ENCODE measurements at regions not wholly inside any gene's neighbourhood (a gene's known extent, or its start where the extent isn't known, plus 50 kb on each side); places are given as distances from the start of the nearest gene placed in this dataset.

DNA sequence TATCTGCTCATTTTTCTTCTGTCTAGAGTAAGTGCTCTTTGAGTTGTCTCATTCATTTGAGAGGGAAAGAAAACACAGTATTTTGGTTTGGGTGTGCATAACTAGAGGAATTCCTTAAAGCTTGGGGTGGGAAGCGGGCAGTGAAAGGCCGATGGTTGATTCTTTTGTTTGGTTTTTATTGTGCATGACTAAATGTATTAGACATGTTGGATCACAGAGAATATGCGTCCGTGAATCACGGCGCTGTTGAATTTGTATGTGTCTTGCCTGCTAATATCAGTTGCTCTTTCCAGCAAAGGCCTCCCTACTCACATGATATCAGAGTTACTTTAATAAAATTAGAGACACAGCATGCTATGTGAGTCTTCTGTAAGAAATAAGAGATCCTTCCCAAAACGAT is 180.0 kb downstream of the CHD9NB start:
- no peak for DNase-seq

DNA sequence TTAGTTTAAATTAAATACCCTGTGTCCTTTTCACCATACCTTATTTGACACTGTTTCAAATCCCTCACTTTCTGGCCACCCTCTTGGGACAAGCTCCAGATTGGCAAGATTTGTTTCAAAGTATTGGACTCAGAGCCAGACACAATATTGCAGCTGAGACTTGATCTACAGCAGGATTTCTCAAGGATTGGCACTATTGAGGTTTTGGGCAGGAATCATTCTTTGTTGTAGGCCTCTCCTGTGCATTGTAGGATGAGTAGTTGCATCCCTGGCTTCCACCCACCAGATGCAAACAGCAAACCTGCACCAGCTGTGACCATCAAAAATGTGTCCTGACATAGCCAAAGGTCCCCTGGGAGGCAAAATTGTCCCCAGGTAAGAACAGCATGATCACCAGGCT is 181.2 kb downstream of the CHD9NB start:
- DNase-seq, result no peak

DNA sequence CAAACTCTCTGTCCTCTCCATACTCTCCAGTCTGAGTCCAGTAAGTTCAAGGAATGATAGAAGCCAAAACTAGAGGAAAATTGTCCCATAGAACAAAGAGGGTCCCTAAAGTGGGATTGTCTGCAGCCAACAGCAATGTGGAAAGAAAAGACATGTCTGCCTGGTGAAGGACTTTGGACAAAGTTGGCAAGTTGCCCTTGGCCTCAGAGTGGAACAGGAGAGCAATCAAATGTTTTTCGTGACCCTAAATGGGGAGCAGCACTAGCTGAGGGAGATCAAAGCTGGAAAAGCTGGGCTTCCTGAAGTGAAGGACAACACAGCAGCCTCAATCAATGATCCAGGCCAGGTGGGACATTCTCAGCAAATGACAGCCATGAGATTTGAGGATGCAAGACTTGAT is 183.5 kb downstream of the CHD9NB start:
- DNase-seq, result no peak

DNA sequence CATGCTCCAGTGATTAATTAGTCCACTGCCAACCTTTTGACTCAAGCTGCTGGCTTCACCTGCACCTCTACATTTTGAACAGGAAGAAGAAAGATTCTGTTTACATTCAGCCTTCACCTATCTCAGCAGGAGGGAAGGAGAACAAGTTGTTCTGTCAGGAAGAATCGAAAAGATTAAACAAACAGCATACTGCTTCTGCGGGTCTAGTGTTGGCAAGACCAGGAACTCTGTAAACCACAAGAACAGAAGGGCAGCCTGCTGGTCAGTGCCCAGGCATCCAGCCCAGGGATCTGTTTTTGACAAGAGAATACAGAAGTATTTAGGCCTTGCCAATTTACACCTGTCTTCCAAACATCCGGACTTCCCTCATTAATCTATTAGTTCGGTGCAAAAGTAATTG is 189.7 kb downstream of the CHD9NB start:
- no peak for DNase-seq

DNA sequence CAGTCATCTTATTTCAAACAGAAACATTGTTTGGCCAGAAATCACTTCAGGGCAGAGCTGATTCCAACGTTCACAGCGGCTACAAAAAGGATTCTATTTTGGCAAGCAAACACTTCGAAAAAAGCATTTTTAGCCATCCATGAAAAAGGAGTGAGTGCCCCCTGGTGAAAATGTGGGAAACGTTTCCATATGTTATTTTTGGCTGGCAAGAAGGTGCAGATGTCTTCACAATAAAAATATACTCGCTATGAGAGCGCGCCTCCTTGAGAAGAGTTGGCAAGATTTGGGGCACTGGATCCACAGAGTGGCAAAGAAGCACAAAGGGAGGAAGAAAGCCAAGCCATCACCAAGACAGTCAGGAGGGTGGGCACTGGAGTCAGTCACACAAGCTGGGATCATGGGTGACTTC is 191.1 kb downstream of the CHD9NB start:
- DNase-seq, result peak; percentile 2

DNA sequence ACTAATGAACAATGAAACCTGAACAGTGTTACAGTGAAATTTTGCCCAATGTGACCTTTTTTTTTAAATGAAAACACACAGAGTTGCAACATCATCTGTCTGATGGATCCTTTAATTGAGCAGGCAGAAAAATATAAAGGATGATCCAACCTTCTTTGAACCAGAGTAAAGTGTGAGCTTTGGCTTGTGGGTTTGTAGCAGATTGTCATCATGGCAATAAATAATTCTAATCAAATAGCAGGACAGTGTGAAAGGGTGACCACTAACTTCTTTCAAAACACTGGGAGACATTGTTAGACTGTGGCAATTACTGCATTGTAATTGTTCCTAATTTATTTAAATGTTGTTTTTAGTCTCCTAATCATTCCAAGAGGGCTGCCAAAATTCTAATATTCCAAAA is 197.2 kb downstream of the CHD9NB start:
- no peak for DNase-seq

DNA sequence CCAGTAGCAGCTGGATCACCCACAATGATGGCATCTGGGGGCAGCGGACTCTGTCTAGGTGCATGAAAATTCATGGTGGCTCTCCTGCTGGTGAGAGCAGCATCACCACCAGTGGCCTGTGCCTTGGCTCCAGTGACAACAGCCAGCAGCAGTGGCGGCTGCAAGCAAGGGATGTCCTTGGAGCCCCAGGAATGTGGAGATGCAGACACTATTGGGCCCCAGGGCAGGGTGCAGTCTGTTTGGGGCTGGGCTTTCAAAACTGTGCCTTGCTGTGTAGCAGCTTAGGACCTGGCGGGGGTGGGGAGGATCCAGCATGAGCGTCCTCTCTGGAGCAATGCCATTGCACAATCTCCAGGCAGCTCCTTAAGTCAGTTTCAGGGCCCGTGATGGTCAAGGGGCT is 199.7 kb downstream of the CHD9NB start:
- no peak for DNase-seq

DNA sequence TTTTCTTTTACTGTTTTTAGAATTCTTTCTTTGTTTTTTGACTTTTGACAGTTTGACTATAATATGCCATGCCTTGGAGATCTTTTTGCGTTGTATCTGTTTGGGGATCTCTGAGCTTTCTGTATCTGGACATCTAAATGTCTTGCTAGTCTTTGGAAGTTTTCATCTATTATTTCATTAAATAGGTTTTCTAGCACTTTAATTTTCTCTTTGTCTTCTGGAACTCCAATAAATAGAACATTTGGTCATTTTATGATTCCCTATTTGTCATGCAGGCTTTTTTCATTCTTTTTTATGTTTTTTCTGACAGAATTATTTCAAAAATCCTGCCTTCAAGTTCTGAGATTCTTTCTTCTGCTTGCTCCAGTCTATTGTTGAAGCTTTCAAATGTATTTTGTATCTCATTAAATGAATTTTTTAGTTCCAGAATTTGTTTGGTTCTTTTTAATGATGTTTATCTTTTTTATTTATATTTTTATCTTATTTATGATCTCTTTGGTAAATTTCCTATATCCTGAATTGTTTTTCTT is 201.4 kb downstream of the CHD9NB start:
- no peak for DNase-seq

DNA sequence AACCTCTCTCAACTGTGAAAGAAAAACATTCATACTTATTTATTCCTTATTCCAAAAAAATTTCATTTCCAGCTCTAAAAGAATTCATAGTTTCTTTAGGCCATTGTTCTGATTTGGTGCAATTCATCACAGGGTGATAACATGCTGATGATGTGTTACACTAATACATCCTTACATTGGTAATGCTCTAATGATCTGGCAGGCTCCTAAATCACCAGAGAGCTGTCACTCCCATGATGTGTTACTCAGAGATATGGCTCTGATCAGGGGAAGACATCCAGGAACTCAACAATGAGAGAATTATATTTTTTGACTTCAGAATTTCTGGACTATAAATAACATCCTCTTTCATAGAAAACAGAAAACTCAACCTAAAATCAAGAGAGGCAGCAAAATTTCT is 209.3 kb downstream of the CHD9NB start:
- no peak for DNase-seq

DNA sequence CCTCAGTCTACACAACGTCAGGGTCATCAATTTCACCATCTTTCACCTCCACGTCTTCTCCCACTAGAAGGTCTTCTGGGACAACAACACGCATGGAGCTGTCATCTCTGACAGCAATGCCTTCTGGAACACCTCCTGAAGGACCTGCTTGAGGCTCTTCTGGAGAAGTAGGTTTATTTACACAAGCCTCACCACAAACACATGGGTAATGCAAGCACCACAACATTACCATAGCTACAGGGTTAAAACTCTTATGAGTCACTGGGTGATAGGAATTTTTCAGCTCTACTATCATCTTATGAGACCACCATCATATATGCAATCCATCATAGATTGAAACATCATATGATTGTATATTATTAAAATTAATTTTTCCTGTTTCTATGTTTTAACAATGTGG is 215.4 kb downstream of the CHD9NB start:
- no peak for DNase-seq

DNA sequence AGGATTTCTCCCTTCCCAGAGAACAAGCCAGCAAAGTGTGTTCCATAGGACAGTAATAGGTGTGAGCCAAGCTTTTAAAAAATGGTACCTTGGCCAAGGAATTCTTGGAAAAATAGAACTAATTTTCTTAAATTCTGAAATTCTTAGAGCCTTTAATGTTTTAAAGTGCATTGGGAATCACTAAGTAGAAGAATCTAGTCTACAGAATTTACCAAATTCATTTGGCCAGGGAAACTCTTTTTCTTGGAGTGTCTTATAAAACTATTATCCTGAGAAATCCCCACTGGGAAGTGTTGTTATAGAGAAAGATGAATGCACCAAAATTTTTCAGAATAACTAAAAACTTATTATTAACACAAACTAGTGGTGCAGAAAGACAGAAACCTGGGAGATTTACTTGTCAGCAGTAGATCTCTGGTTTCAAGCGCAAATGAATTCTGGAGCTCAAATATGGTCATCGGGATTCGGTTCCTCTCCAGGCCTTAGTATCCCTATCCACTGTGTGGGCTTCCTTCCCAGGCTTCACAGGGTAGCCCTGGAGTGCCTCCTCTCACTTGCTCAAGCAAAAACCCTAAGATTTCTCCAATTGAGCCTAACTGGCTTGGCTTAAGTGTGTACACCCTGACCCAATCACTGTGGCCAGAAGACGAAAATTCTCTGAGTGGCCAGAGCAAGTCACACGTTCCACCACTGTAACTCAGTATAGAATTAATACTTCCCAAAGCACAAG is 217.8 kb downstream of the CHD9NB start:
- no peak for DNase-seq

DNA sequence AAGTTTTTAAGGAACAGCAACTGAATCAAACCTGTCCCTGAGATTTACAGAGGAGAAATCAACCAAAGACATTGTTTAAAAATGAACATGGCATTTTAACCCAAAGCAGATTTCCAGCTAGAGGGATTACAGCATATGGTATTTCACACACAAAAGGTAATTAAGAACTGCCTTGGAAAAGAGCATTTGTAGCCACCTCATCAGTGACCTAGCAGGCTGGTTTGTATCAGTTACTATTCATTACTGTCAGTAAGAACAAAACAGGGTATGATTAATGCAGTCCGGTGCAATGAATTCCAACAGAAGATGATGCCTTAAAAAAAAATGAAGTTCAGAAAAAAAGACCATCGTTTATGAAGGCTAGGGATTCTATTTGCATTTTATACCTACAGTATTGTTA is 219.9 kb downstream of the CHD9NB start:
- DNase-seq, result no peak

DNA sequence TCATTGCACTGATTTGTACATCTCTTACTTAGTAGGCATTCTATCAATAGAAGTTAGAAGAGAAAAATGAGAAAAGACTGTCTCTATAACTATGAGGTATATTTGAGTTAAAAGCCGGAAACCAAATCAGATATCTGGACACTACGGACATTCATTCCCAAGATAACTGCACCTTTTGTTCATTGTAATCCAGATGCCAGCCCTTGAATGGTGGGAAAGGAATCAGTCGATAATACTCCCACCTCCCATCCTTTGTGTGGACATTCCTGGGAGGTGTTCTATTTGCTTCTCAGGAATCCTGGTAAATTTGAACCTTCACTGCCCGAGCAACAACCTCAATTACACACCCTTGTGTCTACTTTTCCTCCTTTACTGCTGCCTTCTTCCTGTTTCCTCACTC is 225.2 kb downstream of the CHD9NB start:
- no peak for DNase-seq

DNA sequence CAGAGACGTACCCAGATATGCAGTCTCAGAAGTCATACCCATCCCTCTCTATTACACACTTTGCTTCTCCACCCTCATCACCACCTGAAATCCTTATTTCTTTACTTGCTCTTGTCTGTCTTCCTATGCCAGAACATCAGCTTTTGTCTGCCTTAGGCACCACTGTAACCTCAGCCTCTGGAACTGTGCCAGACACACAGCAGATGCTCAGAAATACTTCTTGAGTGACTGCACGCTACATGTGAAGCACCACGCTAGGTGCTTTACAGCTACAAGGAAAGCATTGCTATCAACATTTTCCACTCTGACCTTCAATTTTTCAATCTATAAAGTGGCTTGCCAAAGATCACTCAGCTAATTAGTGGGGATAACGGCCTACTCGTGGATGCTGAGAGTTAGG is 226.8 kb downstream of the CHD9NB start:
- no peak for DNase-seq

DNA sequence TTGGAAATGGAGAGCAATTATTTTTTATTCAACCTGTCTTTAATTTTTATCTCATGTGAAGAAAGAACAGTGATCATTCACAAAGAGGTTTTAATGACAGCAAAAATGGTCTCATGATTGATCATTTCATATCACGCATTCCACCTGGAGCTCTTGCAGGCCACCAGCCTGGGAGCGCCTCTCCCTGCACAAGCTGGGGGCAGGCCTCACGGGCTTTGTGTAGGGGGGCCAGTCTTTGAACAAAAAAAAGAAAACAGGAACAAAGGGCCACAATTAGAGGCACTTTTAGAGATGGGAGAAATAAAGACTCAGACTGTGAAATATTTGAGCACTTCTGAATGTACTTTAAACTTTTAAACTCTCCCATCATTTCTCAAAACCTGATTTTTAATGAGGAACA is 232.9 kb downstream of the CHD9NB start:
- no peak for DNase-seq

DNA sequence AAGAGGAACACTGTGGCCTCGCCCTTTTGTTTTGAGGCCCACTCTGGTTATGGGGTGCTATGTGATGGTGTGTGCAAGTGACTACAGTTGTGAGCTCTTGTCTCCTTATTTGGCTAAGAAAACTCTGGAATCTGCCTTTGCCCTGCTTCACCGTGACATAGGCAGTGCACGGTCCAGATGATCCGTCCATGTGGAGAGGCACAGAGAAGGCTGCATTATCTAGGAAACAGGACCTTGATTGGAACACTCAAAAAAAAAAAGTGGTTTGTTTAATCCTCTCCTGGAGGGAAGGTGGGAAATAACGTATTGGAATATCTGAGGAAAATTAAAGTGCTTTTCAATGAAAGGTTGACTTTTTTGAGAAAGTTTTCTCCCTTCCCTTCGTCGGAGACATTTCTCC is 233.3 kb downstream of the CHD9NB start:
- no peak for DNase-seq

DNA sequence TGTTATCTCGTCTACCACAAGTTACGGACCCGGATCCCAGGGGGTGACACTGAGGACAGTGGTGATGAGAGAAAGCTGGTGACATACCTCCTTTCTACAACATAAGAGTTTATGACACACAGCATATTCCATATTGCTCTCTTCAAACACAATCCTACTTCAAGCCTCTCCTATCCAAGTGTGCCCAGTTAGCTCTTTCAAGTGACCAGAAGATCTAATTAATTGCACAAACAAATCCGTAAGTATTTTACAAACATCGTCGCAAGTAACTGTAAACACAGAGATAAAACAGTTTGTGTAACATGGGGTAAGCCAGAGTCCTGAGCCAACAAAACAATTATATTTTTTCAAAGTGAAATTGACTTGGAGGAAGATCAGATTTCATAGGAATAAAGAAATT is 235.0 kb downstream of the CHD9NB start:
- DNase-seq, result no peak

DNA sequence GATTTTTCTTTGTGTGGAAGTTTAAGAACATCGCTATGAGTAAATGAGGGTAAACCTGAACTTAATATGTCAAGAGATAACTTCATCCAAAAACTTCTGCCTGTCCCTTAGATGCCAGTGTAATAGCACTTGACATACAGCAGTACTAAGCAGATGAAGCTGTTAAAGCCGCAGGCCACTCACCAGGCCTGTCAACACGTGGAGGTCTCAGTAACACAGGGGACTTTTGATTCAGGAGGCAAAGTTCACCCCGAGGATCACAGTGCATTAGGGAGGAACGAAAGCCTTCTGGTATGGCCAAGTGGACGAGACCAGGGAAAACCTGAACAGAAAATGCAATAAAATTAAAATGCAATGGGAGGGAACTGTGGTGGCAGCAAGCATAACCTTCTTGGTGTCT is 235.7 kb downstream of the CHD9NB start:
- DNase-seq, result no peak

DNA sequence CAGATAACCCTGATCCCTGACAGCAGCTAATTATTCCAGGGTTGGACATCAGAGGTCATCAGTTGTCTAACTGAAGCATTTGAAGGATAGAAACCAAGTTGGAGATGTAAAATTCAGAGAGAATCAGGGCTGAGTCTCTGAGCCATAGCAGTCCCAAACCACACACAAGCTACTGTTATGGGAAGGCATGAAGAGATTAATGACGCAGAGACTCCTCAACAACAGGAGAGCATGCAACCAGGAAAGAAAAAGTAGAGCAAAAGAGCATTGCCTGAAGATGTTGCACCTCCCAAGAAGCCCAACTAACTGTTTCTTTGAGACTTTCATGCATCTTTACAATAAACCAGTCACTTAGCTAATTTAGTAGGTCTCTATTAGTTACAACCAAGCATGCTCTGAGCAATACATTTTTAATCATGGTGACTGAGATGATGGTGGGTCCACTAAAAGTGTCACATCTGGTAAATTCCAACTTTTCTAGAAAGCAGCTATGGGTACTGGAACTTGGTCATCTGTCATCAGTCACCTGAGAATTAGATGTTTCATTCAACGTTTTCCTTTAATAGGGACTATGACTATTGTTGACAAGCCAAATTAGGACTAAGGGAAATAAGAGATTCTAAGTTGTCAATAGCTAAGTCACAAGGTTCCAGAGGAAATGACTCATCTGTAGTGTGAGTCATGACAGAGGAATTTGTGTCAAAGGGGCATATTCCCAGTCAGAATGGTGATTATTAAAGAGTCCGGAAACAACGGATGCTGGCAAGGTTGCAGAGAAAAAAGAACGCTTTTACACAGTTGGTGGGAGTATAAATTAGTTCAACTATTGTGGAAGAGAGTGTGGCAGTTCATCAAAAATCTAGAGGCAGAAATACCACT is 239.8 kb downstream of the CHD9NB start:
- DNase-seq, result no peak

DNA sequence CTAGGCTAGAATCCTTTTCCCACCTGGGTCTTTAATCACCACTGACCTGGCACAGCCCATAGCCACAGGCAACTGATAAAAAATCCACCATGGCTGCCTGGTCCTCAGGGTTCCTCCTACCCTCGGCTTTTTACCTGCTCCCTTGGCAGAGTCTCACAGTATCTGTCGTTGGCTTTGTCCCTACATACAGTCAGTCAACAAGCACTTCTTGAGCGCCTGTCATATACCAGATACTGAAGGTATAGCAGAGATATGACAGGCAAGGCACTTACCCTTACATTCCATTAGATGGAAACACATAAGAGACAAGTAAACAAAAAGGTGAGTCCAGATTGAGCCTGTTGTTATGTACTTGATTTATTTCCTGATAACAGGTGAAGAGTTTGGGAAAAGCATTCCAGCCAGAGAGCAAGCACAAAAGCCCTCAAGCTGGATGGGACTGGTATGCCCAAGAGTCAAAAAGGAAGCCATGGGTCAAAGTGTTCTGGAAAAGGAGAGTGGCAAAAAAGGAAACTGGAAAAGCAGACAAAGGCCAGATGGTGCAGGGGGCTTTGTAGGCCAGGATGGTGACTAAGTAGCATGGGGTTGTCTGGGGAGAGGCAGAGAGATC is 247.0 kb downstream of the CHD9NB start:
- DNase-seq, result no peak

DNA sequence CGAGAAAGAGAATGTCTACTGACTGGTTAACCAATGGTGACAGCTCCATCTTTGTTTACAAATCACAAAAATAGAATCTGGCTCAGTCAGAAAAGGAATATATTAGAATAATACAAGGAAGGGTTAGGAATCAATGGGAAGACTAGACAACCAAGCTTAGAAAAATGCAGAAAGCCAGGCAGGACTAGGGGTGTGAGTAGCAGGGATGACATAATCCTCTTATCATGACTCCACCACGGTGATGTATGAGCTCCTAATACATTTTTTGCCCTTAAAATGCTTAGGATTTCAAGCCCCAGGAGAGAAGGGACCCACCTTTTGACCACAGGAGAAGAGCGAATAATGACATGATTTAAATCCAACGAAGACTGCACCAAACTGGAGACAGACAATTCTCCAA is 252.3 kb downstream of the CHD9NB start:
- DNase-seq, result no peak

DNA sequence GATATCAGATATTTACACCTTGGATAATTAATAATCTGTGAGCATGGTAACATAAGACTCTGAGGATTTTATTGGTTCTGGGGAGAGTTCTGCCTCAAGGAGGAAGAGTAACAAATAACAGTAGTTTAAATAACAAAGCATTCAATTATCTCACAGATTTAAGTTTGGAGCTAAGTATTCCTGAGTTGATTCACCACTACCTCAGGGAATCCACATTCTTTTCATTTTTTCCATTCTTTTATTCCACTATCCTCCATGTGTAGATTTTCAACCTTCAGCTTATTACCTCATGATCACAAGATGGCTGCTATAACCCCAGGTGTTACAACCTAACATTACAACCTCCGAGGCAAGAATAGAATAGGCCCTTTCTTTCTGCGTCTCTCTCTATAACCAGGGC is 252.2 kb upstream of the TOX3 start:
- no peak for DNase-seq

DNA sequence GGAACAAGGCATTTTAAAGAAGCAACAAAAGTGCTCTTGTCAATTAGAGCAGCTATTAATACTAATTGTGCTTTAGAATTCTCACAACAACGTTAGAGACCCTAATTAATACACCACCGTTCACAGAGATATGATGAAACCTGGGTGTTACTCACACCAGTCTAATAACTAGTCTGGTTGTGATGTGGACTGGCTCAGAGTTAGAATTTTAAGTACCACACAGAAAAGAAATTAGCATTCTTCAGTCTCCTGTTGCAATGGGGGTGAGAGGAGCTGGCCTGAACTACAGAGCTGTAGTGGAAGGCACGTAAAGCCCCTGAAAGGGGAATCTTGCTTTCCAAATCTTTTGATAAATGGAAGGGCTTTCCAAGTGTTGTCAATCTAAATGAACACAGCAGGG is 240.8 kb upstream of the TOX3 start:
- DNase-seq, result no peak

DNA sequence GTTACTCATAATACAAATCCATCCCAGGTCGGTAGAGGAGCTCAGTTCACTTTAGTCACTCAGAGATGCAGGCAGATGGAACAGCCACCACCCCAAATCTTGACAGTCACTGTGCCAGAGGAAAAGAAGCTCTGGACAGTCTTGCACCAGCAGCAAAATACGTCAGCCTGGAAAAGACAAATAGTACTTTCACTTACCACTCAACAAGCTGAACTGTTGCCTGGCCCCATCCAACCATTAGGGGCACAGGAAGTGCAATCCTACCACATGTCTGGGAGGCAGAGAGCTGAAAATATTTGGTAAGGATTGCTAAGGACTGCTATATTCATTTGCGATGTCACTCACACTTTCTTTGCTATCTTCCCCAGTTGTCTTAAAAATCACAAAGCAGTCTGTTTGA is 239.1 kb upstream of the TOX3 start:
- no peak for DNase-seq

Data from inflammatory macrophage treated with lipopolysaccharide for 4 hours (primary cell).